Ovary (tissue), 3 donors: ENCODE measurements at regions not wholly inside any gene's neighbourhood (a gene's known extent, or its start where the extent isn't known, plus 50 kb on each side); places are given as distances from the start of the nearest gene placed in this dataset.

Source experiments
- EP300 ChIP-seq: sonication (generic); formaldehyde crosslinking; IDR thresholded peaks from one replicate; pipeline ENCODE4 v1.6.1; 2017; ENCODE audit warnings: antibody characterized with exemption
- POLR2A ChIP-seq: fragments of 450-650 bp; IDR thresholded peaks from one replicate; pipeline ENCODE4 v1.6.1; 2017; ENCODE audit warnings: antibody characterized with exemption, mild to moderate bottlenecking, moderate library complexity
- TF ChIP-seq, protein P1 (sequence below), 3 donors: fragments of 450-650 bp in 2 of 3; fragments of 200-600 bp in 1 of 3; IDR thresholded peaks; one replicate each; pipeline versions ENCODE4 v1.5.1 to v1.8.0; 2016 to 2022; ENCODE audit warnings: antibody characterized with exemption in 3 of 3, mild to moderate bottlenecking in 1 of 3
- donor health status: DM: no; HTN: no; CAD: no.

GRCh38 chrX:51834076-51834475 lies 59.3 kb upstream of the MAGED1 start:
- TF ChIP-seq POLR2A = no peak
- TF ChIP-seq, protein P1, sequence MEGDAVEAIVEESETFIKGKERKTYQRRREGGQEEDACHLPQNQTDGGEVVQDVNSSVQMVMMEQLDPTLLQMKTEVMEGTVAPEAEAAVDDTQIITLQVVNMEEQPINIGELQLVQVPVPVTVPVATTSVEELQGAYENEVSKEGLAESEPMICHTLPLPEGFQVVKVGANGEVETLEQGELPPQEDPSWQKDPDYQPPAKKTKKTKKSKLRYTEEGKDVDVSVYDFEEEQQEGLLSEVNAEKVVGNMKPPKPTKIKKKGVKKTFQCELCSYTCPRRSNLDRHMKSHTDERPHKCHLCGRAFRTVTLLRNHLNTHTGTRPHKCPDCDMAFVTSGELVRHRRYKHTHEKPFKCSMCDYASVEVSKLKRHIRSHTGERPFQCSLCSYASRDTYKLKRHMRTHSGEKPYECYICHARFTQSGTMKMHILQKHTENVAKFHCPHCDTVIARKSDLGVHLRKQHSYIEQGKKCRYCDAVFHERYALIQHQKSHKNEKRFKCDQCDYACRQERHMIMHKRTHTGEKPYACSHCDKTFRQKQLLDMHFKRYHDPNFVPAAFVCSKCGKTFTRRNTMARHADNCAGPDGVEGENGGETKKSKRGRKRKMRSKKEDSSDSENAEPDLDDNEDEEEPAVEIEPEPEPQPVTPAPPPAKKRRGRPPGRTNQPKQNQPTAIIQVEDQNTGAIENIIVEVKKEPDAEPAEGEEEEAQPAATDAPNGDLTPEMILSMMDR (IDR thresholded peaks at IDR 0.05) = no peak
- no peak for TF ChIP-seq EP300
